GM21390 (cell line): ENCODE measurements at regions not wholly inside any gene's neighbourhood (a gene's known extent, or its start where the extent isn't known, plus 50 kb on each side); places are given as distances from the start of the nearest gene placed in this dataset.
"Not testable (repeated sequence)": the region's sequence is repeated elsewhere in the genome, so short reads cannot be mapped to it uniquely, and the experiment has no call there.

Experiments used
- ATAC-seq: cut with Tn5 transposase; IDR thresholded peaks from one replicate; pipeline ENCODE4 v1.9.1; 2021; ENCODE audit not compliant: unreplicated experiment

DNA sequence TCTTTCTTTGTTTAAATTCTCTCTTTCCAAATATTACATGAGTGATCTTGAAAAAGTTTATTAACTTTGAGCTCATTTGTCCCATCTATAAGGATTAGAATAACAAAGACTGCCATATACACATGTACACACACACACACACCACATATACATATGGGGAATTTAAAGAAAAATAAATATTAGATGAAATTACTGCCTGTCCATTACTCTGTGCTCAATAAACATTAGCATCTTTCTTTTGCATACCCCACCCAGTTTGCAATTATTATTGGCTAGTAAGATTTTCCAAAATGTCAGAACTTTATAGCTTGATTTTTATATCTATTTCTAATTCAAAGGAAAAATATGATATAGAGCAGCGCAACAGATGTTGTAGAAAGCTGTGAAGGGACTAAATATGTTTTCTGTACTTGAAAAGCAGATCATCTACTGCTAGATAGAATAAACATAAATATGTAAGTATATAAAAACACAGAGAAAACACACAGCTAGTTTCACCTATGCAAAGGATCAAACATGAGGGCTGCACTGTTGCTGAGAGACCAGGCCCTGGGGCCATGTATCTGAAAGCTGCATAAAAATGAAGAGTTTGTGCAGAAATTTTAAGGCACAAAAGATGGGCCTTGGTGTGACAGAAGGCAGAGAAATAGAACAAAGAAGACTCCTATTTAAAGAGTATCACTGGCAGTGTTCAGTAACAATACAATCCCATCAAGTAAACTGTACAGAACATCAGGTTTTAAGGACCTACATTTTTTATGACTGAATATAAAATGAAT, 114.2 kb upstream of the NECTIN3 start:
- ATAC-seq: no peak

DNA sequence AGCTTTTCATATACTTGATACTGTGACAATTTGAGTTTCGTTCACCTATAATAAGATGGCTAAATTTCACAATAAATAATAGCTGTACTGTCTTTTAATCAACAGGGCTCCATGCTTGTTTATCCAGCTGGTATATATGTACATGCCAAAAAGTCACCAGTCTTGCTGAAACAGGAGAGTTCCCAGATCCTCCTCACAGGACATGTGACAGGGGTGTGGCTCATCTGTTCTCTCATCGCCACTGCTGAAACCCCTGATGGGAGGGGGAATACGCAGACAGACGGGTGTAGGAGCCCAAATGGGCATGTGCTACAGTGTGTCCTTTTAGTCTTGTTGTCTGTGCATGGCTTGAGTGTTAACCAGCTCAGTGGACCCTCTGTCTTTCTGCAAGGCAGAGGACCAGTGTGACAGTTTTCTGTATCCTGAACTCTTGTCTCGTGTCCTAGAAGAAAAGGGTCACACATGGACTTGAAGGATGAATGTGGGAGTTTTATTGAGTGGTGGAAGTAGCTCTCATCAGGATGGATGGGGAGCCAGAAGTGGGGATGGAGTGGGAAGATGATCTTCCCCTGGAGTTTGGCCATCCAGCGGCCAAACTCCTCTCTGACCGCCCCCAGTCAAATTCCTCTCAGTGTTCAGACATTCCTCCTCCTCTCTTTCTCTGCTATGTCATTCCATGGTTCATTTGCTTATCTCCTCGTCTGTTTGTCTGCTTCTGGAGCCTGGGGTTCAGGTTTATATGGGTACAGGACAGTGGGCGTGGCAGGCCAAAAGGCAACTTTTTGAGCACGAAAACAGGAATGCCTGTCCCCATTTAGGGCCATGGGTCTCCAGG, 113.1 kb upstream of the NECTIN3 start:
- ATAC-seq: no peak

DNA sequence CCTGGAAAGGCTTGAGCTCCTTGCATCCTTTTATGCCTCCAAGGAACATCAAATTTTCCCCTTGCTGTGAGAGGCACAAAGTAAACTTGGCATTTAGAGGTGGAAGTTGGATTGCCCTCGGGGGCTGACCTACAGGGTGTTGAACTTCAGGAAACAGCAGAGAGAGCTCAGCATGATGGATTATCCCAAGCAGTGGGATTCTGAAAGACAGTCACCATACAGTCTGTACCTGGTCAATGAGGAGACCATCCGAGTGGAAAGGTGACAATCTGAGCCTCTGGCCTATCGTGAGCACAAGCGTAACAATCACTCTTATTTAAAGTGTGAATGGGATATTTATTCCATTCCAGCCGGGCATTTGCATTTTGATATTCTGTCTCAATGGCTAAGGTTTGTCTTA, 105.6 kb upstream of the NECTIN3 start:
- ATAC-seq: no peak

DNA sequence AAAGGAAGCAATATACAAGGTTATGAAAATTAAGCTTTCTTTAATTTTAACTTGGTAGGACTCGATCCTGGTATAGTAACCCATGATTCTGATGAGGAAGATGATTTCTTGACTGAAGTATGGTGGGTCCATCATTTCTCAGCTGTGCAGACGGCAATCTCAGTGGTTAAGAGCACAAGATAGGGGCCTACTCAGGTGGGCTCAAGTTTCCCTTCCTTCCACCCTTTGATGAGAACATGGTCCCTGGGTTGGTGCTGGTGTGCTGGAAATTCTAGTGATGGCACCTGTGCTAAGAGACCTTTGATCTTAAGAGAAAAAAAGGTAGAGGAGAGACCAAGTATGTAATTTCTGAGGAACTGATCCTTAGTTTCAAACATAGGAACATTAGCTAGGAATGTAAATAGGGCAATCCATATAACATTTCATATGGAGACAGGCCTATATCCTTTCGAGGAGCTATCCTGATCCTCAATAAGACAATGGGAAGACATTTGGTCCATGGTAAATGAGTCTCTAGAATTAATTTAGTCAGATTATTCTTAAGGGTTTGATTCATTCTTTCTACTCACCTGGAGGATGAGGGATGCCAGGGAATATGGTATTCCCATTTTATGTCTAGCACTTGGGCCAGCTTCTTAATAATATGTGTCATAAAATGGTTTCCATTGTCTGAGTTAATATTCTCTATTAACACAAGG, 104.5 kb upstream of the NECTIN3 start:
- no peak for ATAC-seq

DNA sequence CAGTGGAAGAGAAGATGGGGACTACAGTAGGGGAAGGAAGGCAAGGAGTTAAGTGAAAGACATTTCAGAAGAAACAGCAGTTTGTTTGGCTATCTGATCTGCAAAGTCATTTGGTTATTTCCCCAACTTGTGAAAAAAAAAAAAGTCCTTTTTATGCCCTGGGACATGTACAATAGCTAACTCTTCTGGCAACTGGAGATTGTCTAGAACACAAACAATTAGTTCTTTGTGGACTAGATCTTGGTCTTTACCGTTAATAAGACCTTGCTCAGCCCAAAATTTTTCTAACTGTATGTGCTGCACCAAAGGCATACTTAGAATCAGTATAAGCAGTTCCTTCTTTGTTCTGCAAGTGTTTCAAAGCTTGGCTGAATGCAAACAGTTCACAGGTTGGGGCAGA, 103.5 kb upstream of the NECTIN3 start:
- no peak for ATAC-seq

DNA sequence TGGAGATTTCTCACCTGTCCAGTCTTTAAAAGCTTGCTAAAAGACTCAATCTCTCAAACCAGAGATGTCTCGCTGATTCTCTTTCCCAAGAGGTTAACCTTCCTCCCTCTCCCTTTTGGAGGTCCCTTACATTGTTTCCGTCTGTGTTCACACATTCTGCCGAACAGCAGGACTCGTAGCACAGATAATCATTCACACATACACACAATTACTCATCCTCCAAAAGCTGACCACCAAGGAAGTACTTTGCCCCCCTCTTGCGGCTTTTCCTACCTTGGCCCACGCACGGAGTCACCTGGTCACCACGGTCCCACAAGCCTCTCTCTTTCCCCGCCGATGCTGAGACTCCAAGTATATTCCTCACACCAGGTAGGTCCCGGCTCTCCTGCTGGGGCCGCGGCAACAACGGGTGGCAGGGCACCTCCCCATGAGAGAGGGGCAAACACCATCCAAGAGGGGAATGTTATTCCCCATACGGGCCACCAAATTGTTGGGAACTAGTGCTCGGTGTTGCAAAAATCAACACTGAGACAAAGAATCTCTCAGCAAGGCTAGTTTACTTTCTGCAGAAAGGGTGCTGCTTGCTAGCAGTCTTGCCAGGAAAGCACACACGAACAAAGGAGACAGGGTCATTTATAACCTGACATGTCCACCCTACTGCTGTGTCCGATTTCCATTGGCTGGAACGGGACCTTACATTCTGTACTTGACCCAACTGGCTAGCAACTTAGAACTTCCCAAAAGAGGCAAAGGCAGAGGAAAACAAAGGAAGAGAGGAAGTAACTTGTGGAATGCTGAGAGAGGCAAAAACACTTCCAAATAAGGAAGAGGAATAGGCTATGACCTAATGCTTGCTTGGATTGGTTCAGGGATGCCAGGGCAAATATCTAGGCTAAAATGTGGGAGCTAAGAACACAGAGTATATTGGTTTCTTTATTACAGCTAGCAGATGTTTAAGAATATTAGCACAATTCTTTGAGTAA, 102.1 kb upstream of the NECTIN3 start:
- no peak for ATAC-seq

DNA sequence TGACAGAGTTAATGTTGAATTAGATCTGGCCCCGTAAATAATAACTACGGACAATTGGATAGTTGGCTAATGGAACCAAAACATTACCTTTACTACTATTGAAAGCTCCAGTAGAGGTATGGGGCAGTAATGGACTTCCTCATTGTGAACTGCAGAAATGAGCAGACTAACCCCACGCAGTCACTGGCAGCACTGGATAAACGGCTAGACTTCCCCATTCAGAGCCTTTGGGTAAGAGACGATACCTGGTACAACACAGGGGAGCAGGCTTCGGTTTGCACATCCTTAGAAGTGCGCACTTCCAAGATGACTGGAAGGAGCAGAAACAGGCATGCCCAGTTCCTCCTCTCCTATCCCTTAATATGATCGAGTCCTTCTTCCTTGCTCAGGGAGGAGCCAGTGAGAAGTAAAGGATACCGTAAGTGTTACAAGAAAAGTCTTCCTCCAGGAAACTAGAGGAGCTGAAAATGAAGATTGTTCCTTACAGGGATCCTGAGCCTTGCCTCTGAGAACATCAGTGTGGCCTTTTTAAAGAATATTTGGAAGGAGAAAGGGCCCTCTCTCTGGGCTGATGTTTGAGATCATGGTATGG, 100.5 kb upstream of the NECTIN3 start:
- no peak for ATAC-seq

DNA sequence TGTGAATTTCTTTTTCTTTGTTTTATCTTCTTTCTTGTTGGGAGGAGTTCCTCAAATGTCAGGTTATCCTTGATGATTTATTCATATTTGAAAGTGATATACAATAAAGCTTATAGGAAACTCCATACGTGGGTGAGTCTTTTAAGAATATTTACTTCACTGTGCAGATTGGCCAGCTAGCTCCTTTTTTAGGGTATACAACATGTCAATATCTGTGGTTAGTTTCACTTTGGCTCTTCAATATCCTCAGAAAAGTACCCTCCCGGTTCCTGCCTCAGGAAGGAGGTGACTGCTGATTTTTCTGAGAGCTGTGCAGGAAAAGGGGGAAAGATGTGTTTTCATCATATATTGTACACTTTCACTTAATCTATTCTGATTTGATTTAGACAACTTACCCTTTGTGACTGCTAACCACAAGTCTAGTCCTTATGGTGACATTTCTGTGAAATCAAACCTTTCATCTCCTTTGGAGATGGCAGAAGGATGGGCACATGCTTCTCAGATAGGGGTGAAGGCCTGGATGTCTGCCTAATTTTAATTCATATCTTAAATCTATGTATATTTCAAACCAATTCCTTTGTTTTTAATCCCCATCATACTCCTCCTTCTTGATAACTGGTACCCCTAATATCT, 98.2 kb upstream of the NECTIN3 start:
- no peak for ATAC-seq

DNA sequence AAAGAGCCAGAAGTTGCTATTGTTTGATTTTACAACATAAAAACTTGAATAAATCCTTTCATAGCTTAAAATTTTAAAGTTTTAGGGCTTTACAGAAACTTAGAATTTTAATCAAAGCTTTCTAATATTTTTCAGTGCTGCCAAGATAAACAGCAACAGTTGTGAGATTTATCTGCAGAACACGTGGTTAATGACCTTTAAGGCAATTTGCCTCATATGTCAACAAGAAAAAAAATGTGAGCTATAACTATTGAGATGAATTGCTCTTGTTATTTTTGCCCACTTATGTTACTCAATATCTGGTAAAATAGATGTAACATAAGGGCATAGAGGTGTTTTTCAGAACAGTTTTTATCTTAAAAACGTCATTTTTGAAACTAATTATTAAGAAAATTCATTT, 96.7 kb upstream of the NECTIN3 start:
- ATAC-seq: no peak

DNA sequence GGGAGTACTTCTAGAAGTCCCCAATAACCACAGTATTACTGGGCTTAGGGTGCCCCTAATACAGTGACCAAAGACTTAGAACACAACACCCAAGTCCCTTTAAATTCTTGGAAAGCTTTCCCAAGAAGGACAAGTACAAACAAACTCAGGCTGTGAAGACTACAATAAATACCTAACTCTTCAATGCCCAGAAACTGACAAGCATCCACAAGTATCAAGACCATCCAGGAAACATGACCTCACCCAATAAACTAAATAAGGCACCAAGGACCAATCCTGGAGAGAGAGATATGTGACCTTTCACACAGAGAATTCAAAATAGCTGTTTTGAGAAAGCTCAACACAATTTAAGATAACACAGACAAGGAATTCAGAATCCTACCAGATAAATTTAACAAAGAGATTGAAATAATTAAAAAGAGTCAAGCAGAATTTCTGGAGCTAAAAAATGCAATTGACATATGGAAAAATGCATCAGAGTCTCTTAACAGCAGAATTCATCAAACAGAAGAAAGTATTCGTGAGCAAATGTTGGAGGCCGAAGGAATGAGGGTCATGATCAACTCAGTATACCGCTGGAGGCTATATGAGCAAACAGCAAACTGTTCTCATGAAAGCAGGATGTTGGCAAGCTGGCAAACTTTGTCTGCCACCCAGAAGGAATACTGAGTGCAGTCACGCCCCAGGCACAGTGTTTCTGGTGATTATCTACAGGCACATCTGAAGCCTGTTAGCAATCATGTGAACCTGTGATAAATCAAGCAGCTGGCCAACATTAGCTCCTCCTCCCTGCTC, 87.0 kb upstream of the NECTIN3 start:
- ATAC-seq: no peak

DNA sequence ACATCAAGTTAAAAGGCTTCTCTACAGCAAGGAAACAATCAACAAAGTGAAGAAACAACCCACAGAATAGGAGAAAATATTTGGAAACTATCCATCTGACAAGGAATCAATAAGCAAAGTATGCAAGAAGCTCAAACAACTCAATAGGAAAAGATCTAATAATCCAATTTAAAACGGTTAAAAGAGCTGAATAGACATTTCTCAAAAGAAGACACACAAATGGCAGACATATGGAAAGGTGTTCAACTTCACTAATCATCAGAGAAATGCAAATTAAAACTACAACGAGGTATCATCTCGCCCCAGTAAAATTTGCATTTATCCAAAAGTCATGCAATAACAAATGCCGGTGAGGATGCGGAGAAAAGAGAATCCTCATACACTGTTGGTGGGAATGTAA, 82.2 kb upstream of the NECTIN3 start:
- ATAC-seq: no peak

DNA sequence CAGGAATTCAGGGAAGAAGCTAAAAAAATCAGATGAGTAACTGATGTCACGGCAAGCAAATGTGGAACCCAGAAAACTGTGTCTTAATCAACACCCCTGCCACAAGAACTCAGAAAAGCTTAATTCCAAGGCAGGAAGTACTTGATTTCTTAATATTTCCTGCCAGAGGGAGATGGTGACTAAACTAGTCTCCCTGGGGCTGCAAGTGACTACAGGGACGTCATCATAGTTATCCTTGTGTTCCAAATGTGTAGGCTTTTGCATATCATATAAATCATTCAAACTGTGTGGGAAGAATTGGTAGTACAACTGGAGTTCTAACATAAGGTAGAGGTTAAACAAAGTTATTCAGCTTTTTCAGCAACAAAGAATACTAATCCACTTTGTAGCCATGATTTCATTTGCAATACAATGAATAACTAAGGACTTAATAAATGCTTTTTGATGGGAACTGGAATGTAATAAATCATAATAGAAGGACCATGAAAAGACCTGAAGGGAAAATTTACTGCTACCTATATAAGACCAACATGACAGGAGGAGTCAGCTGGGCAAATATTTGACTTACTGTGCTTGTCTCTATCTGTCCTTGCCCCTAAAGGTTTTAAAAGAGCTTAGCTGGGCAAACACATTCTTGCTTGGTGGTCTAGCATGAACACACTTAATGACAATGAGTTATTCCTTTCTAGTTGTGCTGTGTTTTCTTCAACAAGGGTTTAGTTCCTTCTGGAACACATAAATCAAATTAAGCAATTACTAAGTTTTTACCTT, 76.0 kb upstream of the NECTIN3 start:
- no peak for ATAC-seq

DNA sequence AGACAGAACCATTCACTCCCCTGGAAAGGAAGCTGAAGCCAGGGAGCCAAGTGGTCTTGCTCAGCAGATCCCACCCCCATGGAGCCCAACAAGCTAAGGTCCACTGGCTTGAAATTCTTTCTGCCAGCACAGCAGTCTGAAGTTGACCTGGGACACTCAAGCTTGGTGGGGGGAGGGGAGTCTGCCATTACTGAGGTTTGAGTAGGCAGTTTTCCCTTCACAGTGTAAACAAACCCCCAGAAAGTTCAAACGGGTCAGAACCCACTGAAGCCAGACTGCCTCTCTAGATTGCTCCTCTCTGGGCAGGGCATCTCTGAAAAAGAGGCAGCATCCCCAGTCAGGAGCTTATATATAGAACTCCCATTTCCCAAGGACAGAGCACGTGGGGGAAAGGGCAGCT, 72.8 kb upstream of the NECTIN3 start:
- ATAC-seq: not testable (repeated sequence)

DNA sequence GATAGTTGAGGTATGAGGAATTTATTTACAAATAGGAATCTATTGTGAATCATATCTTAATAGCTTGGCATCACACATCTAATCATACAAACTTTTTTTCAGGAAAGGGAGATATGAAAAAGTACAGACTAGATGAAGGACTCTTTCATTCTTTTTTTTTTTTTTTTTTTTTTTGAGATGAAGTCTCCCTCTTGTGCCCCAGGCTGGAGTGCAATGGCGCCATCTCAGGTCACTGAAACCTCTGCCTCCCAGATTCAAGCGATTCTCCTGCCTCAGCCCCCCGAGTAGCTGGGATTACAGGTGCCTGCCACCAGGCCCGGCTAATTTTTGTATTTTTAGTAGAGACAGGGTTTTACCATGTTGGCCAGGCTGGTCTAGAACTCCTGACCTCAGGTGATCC, 65.1 kb upstream of the NECTIN3 start:
- not testable (repeated sequence) for ATAC-seq

DNA sequence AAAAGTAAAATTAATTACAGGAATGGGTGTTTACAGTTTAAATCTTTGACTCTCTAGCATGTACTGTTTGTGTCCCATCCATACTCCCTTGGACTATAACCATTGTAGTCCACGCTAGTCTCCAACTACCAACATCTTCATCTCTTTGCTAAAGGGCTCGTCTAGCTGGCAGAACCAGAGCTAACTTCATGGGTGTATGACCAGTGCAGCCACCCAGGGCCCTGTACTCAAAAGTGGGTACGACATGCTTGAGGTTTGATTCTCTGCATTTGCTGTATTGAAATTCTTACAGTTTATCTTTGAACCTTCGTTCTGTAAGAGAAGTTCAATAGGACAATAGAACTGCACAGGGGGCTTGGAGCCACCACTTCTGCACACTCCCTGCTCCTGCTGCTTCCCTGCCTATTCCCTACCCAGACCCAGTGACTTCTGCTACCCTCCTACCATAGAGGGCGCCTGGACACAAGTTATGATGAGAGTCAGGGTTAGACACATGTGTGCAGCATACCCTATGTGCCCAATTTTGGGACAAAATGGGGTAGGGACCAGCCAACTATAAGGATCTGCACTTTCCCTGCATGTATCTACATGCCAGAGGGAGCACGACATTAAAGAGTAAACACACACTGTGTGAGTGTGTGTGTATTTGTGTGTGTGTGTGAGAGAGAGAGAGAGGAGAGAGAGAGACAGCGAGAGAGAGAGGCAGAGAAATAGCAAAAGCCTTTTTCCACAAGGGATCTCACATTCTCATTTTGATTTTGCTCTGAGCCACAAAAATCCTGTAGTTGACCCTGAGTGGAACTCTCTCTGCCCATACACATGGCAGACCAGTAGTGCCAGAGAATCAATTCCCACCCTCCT, 59.0 kb upstream of the NECTIN3 start:
- no peak for ATAC-seq
